ENCODE measurements at regions not wholly inside any gene's neighbourhood (a gene's known extent, or its start where the extent isn't known, plus 50 kb on each side); places are given as distances from the start of the nearest gene placed in this dataset.

GRCh38 chr13:106178816-106179215 lies 356.6 kb downstream of the EFNB2 start:
- DNase-seq (no peak), ATAC-seq (ENCODE audit: low read depth in 2 of 2) (no peak)
- H3K27ac Mint-ChIP-seq = no peak overlapping the region
- H3K4me1 Mint-ChIP-seq = no peaks in the 10 kb centered on the region
- peaks cover 0 to 5% (median 2%) of the 10 kb centered on the region in 7 donors for H3K9me3 Mint-ChIP-seq
- H3K27me3 Mint-ChIP-seq = no peaks in the 10 kb centered on the region
- H3K4me3 Mint-ChIP-seq = no peak overlapping the region
- no peaks in the 10 kb centered on the region for H3K36me3 Mint-ChIP-seq

- Mint-ChIP-seq H3K27me3 (no peaks in the 10 kb centered on the region), H3K4me1 (no peaks in the 10 kb centered on the region), H3K4me3 (no peak overlapping the region), H3K9me3 (peaks cover 0 to 5% (median 0%) of the 10 kb centered on the region in 7 donors), H3K36me3 (no peaks in the 10 kb centered on the region), H3K27ac (no peak overlapping the region)
- DNase-seq (no peak), ATAC-seq (ENCODE audit: low read depth in 2 of 2) (no peak)
These were observed 358.3 kb downstream of the EFNB2 start for GRCh38 chr13:106177146-106177545.

- Mint-ChIP-seq H3K4me3 (no peak overlapping the region), H3K4me1 (no peaks in the 10 kb centered on the region), H3K27ac (no peak overlapping the region), H3K9me3 (peaks cover 0 to 5% (median 0%) of the 10 kb centered on the region in 7 donors), H3K27me3 (no peaks in the 10 kb centered on the region), H3K36me3 (no peaks in the 10 kb centered on the region)
- DNase-seq (no peak), ATAC-seq (ENCODE audit: low read depth in 2 of 2) (no peak)
These were observed 359.3 kb downstream of the EFNB2 start for GRCh38 chr13:106176117-106176516.

DNA sequence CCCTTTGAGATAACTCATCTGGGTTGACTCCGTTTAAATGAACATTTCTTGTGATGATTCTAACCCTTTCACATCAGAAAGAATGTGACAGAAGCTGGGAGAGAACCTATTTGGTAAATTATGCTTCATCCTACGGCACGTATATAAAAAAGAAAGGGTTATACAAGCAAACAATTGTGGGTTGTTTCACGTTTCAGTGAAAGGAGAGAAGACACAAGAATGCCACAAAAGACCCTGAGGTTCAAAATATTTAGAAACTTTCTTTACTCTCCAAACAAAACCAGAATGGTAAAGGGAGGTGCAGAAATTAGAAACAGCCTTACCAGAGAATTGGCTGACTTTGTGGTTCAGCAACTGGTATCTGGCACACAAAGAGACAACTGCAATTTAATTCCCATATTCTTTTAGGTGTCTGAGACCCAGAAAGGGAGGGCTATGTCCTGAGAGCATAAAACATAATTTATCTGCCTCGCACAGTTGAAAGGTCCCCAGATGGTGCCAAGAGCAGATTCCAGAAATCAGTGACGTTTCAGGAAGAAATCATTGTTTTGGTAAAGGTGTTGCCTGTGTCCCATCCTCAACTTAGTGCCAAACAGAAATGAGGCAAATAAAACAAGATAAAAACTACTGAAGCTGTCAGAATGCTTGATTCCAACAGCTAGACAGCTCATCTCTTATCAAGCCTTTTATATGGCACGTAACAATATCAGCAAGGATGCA lies 361.4 kb downstream of the EFNB2 start:
- Mint-ChIP-seq H3K4me3 (no peak overlapping the region), H3K27ac (no peak overlapping the region), H3K4me1 (no peaks in the 10 kb centered on the region), H3K9me3 (no peaks in the 10 kb centered on the region), H3K36me3 (no peaks in the 10 kb centered on the region), H3K27me3 (peaks cover 0 to 3% (median 0%) of the 10 kb centered on the region in 3 donors)
- no peak for ATAC-seq (ENCODE audit: low read depth in 2 of 2)
- no peak for DNase-seq

DNA sequence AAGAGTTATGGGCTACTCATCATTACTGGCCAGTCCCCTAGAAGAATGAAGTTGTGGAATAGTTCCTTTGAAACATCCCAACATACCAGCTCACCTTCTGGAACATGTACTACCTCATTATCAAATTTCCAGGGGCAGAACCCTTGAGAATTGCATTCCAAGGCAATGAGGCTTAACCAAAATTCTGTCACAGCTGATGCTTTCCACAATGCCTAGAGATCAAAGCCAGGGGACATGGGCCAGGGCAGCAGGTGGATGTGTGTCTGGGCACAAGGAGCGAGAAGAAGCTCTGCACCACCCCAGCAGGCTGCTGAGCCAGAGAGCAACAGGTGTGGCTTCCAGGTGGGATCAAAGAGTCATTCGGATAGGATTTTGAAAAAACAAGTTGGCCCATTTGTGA lies 362.1 kb downstream of the EFNB2 start:
- no peaks in the 10 kb centered on the region for H3K4me1 Mint-ChIP-seq
- no peak for ATAC-seq (ENCODE audit: low read depth in 2 of 2)
- no peak overlapping the region for H3K4me3 Mint-ChIP-seq
- no peaks in the 10 kb centered on the region for H3K9me3 Mint-ChIP-seq
- no peaks in the 10 kb centered on the region for H3K36me3 Mint-ChIP-seq
- no peak for DNase-seq
- no peak overlapping the region for H3K27ac Mint-ChIP-seq
- H3K27me3 Mint-ChIP-seq = peaks cover 0 to 3% (median 0%) of the 10 kb centered on the region in 3 donors

- H3K27ac Mint-ChIP-seq = no peak overlapping the region
- peaks cover 0 to 6% (median 3%) of the 10 kb centered on the region in 7 donors for H3K9me3 Mint-ChIP-seq
- no peaks in the 10 kb centered on the region for H3K36me3 Mint-ChIP-seq
- H3K27me3 Mint-ChIP-seq = peaks cover 0 to 3% (median 0%) of the 10 kb centered on the region in 3 donors
- ATAC-seq (ENCODE audit: low read depth in 2 of 2) (no peak), DNase-seq (no peak)
- no peaks in the 10 kb centered on the region for H3K4me1 Mint-ChIP-seq
- no peak overlapping the region for H3K4me3 Mint-ChIP-seq
These were observed 363.1 kb downstream of the EFNB2 start for GRCh38 chr13:106172176-106172905.

DNA sequence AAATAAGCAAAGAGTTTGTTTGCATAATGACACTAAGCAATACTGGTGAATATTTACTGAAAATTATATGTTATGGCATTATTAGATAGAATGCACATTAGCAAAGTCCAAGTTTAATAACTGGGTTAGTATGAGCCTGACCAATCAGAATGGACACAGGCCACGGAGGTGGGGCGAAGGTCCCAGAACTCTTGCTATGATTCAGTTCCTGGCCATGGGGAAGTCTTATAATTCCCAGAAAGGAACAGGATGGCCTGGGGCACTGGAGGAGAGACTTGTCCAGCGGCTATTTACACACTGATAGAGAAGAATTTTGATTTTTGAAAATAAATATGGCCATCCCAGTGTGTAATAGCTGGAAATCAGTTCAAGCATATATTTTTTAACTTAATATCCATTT lies 372.0 kb downstream of the EFNB2 start:
- Mint-ChIP-seq H3K27me3 (no peaks in the 10 kb centered on the region), H3K4me3 (no peak overlapping the region), H3K9me3 (peaks cover 3 to 13% (median 5%) of the 10 kb centered on the region in 7 donors), H3K36me3 (no peaks in the 10 kb centered on the region), H3K27ac (no peak overlapping the region), H3K4me1 (no peaks in the 10 kb centered on the region)
- no peak for ATAC-seq (ENCODE audit: low read depth in 2 of 2)
- DNase-seq = no peak

DNA sequence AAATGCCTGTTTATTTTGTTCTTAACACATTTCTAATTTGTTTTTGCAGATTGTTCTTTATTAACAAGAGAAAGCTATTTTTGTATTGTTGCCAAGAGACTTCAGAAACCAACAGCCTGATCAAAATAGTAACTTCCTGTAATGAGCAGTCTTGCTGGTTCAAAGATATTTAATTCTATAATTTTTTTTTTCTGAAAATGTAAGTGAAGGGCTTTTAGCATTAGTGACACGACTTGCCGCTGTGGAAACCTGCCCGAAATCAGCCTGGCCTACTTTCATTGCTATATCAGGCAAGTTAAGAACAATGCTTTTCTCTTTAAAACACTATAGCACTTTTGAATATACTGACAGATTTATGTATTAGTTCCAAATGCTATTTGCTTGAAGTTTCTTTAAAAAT lies 374.3 kb downstream of the EFNB2 start:
- Mint-ChIP-seq H3K4me1 (no peaks in the 10 kb centered on the region), H3K4me3 (no peak overlapping the region), H3K36me3 (no peaks in the 10 kb centered on the region)

DNA sequence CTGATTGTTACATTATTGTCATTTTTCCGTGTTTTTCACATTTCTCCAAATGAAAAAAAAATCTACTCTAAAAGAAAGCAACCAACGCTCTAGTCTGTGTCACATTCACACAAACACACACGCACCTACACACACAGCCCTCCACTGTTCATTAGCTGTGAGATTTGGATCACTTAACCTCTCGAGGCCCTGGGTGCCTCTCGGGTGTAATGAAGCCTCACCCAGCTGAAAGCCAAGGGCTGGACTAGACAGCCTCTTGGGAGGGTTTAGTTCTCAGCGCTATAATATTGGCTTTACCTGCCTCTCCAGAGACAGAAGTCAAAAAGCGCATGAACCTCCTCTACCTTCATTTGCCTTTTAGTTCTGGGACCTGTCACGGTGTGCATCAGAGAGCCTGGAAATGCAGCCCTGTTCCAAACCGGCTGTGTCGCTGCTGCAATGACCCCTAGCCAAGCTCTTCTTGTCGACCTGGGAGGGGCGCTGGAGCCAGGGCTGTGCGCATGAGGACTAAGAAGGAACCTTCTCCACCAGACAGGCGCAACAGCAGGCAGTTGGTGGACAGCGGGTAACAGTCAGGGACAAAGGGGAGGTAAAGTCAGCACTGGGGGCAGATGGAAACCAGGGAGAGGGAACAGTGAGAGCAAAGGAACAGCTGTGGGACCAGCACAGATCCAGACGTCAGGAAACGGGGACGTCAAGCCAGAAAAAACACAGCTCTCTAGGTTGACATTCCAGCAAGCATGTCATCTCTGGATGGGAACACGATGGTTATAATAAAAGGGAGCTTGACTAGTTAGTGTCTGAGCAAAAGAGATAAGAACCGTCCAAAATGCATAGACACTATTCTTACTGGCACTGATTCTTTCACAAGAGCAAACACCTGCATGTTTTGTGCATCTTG lies 375.9 kb downstream of the EFNB2 start:
- Mint-ChIP-seq H3K9me3 (peaks cover 0 to 4% (median 0%) of the 10 kb centered on the region in 7 donors), H3K27me3 (no peaks in the 10 kb centered on the region)

More for the DNA sequence above, 374.3 kb downstream of the EFNB2 start:
- ATAC-seq (ENCODE audit: low read depth in 2 of 2) = no peak
- no peaks in the 10 kb centered on the region for H3K27me3 Mint-ChIP-seq
- DNase-seq = no peak
- no peak overlapping the region for H3K27ac Mint-ChIP-seq
- peaks cover 0 to 7% (median 1%) of the 10 kb centered on the region in 7 donors for H3K9me3 Mint-ChIP-seq

GRCh38 chr13:106156468-106156867 lies 379.0 kb downstream of the EFNB2 start:
- no peak overlapping the region for H3K4me3 Mint-ChIP-seq
- H3K27ac Mint-ChIP-seq = no peak overlapping the region
- no peaks in the 10 kb centered on the region for H3K4me1 Mint-ChIP-seq
- no peaks in the 10 kb centered on the region for H3K36me3 Mint-ChIP-seq
- no peak for DNase-seq
- H3K9me3 Mint-ChIP-seq = peaks cover 0 to 12% (median 0%) of the 10 kb centered on the region in 7 donors
- no peaks in the 10 kb centered on the region for H3K27me3 Mint-ChIP-seq
- ATAC-seq (ENCODE audit: low read depth in 2 of 2) = no peak

More for the DNA sequence above, 375.9 kb downstream of the EFNB2 start:
- no peak overlapping the region for H3K4me3 Mint-ChIP-seq
- DNase-seq = no peak
- no peaks in the 10 kb centered on the region for H3K36me3 Mint-ChIP-seq
- no peaks in the 10 kb centered on the region for H3K4me1 Mint-ChIP-seq
- ATAC-seq (ENCODE audit: low read depth in 2 of 2) = no peak
- peak overlapping the region in 1 of 6 donors; percentile 4 for H3K27ac Mint-ChIP-seq

- Mint-ChIP-seq H3K4me3 (no peak overlapping the region), H3K9me3 (peaks cover 0 to 12% (median 2%) of the 10 kb centered on the region in 7 donors), H3K36me3 (no peaks in the 10 kb centered on the region)
These were observed 380.1 kb downstream of the EFNB2 start for GRCh38 chr13:106155411-106155810.

DNA sequence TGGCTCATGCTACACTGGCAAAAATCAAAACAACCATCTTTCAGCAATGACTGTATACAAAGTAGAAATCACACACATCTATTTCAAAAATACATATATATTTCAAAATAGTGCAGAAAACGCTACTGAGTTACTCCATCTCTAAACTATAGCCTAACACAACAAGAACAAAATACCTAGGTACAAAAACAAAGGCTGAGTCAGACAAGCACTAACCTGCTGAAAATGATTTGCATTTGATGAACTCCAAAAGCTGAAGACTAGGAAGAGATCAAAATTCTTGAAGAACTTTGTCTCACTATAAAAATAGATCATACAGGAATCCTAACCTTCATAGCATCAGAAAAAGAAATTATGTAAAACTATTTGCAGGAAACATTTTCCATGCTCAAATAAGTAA lies 381.6 kb downstream of the EFNB2 start:
- no peak overlapping the region for H3K27ac Mint-ChIP-seq
- H3K4me3 Mint-ChIP-seq = no peak overlapping the region
- no peaks in the 10 kb centered on the region for H3K36me3 Mint-ChIP-seq
- no peaks in the 10 kb centered on the region for H3K4me1 Mint-ChIP-seq
- peaks cover 0 to 12% (median 3%) of the 10 kb centered on the region in 7 donors for H3K9me3 Mint-ChIP-seq
- ATAC-seq (ENCODE audit: low read depth in 2 of 2) (no peak), DNase-seq (no peak)
- no peaks in the 10 kb centered on the region for H3K27me3 Mint-ChIP-seq

More at GRCh38 chr13:106155411-106155810, 380.1 kb downstream of the EFNB2 start:
- no peak for ATAC-seq (ENCODE audit: low read depth in 2 of 2)
- Mint-ChIP-seq H3K27me3 (no peaks in the 10 kb centered on the region), H3K4me1 (no peaks in the 10 kb centered on the region), H3K27ac (no peak overlapping the region)
- DNase-seq = no peak

DNA sequence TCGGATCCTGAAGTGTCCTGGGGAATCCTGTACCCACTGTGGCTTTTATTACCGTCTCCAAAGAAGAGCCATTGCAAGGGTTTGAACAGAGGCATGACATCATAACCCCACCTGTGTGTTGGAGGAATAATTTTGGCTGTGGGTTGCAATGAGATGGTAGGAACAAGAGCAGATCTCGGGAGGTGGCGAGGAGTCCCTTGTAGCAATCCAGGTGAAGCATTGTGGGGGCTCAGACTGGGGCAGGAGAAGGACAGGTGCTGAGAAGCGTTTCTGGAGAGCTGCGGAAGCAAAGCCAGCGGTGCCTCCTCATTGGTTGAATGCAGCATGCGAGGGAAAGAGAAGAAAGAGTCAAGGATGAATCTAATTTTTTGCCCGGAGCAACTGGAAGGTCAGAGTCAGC lies 382.4 kb downstream of the EFNB2 start:
- no peak for DNase-seq
- Mint-ChIP-seq H3K27me3 (no peaks in the 10 kb centered on the region), H3K4me1 (no peaks in the 10 kb centered on the region), H3K36me3 (no peaks in the 10 kb centered on the region), H3K9me3 (peaks cover 0 to 12% (median 3%) of the 10 kb centered on the region in 7 donors), H3K27ac (no peak overlapping the region), H3K4me3 (no peak overlapping the region)
- ATAC-seq (ENCODE audit: low read depth in 2 of 2) = no peak

Measured in naive B cell (primary cell).